ENCODE measurements at regions not wholly inside any gene's neighbourhood (a gene's known extent, or its start where the extent isn't known, plus 50 kb on each side); places are given as distances from the start of the nearest gene placed in this dataset.

- no peak overlapping the region for H3K27ac ChIP-seq
- no peak overlapping the region for H3K4me3 ChIP-seq
- no peaks in the 10 kb centered on the region for H3K4me1 ChIP-seq
- no peaks in the 10 kb centered on the region for H3K36me3 ChIP-seq
- TF ChIP-seq POLR2A (IDR thresholded peaks at IDR 0.05): no peak
- TF ChIP-seq, protein P1, sequence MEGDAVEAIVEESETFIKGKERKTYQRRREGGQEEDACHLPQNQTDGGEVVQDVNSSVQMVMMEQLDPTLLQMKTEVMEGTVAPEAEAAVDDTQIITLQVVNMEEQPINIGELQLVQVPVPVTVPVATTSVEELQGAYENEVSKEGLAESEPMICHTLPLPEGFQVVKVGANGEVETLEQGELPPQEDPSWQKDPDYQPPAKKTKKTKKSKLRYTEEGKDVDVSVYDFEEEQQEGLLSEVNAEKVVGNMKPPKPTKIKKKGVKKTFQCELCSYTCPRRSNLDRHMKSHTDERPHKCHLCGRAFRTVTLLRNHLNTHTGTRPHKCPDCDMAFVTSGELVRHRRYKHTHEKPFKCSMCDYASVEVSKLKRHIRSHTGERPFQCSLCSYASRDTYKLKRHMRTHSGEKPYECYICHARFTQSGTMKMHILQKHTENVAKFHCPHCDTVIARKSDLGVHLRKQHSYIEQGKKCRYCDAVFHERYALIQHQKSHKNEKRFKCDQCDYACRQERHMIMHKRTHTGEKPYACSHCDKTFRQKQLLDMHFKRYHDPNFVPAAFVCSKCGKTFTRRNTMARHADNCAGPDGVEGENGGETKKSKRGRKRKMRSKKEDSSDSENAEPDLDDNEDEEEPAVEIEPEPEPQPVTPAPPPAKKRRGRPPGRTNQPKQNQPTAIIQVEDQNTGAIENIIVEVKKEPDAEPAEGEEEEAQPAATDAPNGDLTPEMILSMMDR (IDR thresholded peaks at IDR 0.05): no peak
- DNase-seq: no peak
- H3K27me3 ChIP-seq: no peaks in the 10 kb centered on the region
- H3K9me3 ChIP-seq: no peaks in the 10 kb centered on the region
These were observed 1434.7 kb upstream of the PRR20A start for GRCh38 chr13:55705971-55706370.

DNA sequence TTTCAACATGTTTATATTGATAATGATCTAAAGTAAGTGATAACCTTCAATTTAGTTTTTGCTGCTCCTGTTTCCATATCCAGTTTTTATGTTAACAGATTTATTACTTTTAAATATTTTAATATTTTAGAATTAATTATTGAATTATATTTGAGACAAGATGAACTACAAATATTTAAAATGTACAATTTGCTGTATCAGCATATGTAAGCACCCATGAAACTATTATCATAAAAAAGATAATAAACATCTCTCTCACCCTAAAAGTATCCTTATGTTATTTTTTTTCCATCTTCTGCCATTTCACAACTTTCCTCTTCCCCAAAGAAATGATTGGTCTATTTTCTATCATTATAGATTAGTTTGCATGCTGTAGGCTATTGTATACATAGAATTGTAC lies 1426.6 kb upstream of the PRR20A start:
- no peak for DNase-seq
- Histone ChIP-seq H3K27ac (no peak overlapping the region), H3K36me3 (no peaks in the 10 kb centered on the region), H3K4me1 (no peaks in the 10 kb centered on the region), H3K9me3 (no peaks in the 10 kb centered on the region), H3K27me3 (no peaks in the 10 kb centered on the region), H3K4me3 (no peak overlapping the region)
- TF ChIP-seq, protein P1 (IDR thresholded peaks at IDR 0.05): no peak
- no peak for TF ChIP-seq POLR2A (IDR thresholded peaks at IDR 0.05)

DNA sequence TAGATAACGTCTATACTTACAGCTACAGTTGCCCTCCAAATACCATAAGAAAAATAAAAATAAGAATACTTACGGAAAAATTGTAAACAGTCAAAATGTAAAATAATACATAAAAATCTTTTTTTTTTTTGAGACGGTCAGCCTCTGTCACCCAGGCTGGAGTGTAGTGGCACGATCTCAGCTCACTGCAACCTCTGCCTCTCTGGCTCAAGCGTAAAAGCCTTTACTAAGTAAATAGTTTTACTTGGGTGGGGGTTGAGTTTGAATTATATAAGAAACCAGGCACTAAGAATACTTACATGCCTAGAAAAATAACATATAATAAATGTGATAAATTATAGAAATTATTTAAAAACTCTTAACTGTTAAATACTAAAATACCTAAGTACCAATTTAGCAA lies 1413.0 kb upstream of the PRR20A start:
- Histone ChIP-seq H3K36me3 (no peaks in the 10 kb centered on the region), H3K27me3 (no peaks in the 10 kb centered on the region), H3K27ac (no peak overlapping the region), H3K9me3 (no peaks in the 10 kb centered on the region), H3K4me3 (no peak overlapping the region), H3K4me1 (no peaks in the 10 kb centered on the region)
- DNase-seq: no peak
- TF ChIP-seq, protein P1 (IDR thresholded peaks at IDR 0.05): no peak
- no peak for TF ChIP-seq POLR2A (IDR thresholded peaks at IDR 0.05)

DNA sequence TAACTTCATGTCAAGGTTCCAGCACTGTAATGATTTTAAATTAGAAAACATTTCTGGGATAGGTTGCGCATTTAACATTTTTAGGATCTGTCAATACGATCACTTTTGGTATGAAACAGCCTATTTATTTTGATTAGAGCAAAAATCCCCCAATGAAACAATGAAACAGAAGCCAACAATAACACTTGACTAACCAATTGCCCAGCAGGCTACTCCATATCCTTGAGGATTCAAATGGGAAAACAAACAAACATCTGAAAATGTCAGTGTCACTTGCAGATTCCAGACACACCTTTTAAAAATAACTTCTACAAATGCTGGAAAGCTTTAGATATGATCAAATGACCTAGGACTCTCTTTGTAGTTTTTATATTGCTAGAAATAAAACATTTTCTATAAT lies 1412.5 kb upstream of the PRR20A start:
- TF ChIP-seq, protein P1 (IDR thresholded peaks at IDR 0.05): no peak
- no peak for TF ChIP-seq POLR2A (IDR thresholded peaks at IDR 0.05)
- no peak overlapping the region for H3K27ac ChIP-seq
- no peaks in the 10 kb centered on the region for H3K36me3 ChIP-seq
- H3K27me3 ChIP-seq: no peaks in the 10 kb centered on the region
- no peak for DNase-seq
- no peaks in the 10 kb centered on the region for H3K9me3 ChIP-seq
- H3K4me1 ChIP-seq: no peaks in the 10 kb centered on the region
- H3K4me3 ChIP-seq: no peak overlapping the region

- H3K4me1 ChIP-seq: no peaks in the 10 kb centered on the region
- H3K27ac ChIP-seq: no peak overlapping the region
- no peak for DNase-seq
These were observed 1394.9 kb upstream of the PRR20A start for GRCh38 chr13:55745828-55746227.

More at GRCh38 chr13:55745828-55746227, 1394.9 kb upstream of the PRR20A start:
- Histone ChIP-seq H3K4me3 (no peak overlapping the region), H3K36me3 (no peaks in the 10 kb centered on the region), H3K9me3 (no peaks in the 10 kb centered on the region), H3K27me3 (no peaks in the 10 kb centered on the region)
- TF ChIP-seq POLR2A (IDR thresholded peaks at IDR 0.05): no peak
- TF ChIP-seq, protein P1 (IDR thresholded peaks at IDR 0.05): no peak

All from Peyer's patch (tissue), 4 donors.